NT2/D1 (cell line): ENCODE measurements at regions not wholly inside any gene's neighbourhood (a gene's known extent, or its start where the extent isn't known, plus 50 kb on each side); places are given as distances from the start of the nearest gene placed in this dataset.

Source experiments
- DNase-seq: peaks from one replicate; pipeline ENCODE4 v3.0.0-alpha.2; 2011; ENCODE audit warnings: low read depth, low spot score
- H3K27me3 ChIP-seq: 2 replicates; pipeline ENCODE4 v1.6.0; 2011; ENCODE audit warnings: mild to moderate bottlenecking; ENCODE audit not compliant: insufficient read length, insufficient read depth
- H3K36me3 ChIP-seq: 2 replicates; pipeline ENCODE4 v1.6.1; 2011; ENCODE audit warnings: mild to moderate bottlenecking, low read length, mixed read lengths; ENCODE audit not compliant: insufficient read depth, insufficient read length
- H3K4me1 ChIP-seq: 2 replicates; pipeline ENCODE4 v1.5.1; 2011; ENCODE audit not compliant: insufficient read depth, insufficient read length
- H3K4me3 ChIP-seq: 2 replicates; pipeline ENCODE4 v1.5.1; 2011; ENCODE audit warnings: low read depth; ENCODE audit not compliant: insufficient read length
- H3K9ac ChIP-seq: 2 replicates; pipeline ENCODE4 v1.6.0; 2011; ENCODE audit warnings: low read depth; ENCODE audit not compliant: insufficient read length
- H3K9me3 ChIP-seq: 2 replicates; pipeline ENCODE4 v1.5.1; 2011; ENCODE audit warnings: mild to moderate bottlenecking, low read length; ENCODE audit not compliant: insufficient read depth
- SUZ12 ChIP-seq: IDR thresholded peaks from 2 replicates; pipeline ENCODE4 v1.6.1; 2011; ENCODE audit not compliant: insufficient read length, insufficient read depth; ENCODE audit errors: extremely low read depth
- YY1 ChIP-seq: IDR thresholded peaks from 2 replicates; pipeline ENCODE4 v1.6.1; 2011; ENCODE audit not compliant: insufficient read length, insufficient read depth
- ZNF274 ChIP-seq: IDR thresholded peaks from 2 replicates; pipeline ENCODE4 v1.6.1; 2011; ENCODE audit warnings: mild to moderate bottlenecking, low read depth, low read length

- no peak overlapping the region for H3K9ac ChIP-seq
These were observed 59.8 kb upstream of the IRS2 start for GRCh38 chr13:109846185-109846584.

GRCh38 chr13:109844396-109844795 lies 58.0 kb upstream of the IRS2 start:
- no peaks in the 10 kb centered on the region for H3K36me3 ChIP-seq
- no peak for TF ChIP-seq SUZ12
- TF ChIP-seq YY1 = no peak
- no peak for TF ChIP-seq ZNF274
- no peak for DNase-seq
- H3K27me3 ChIP-seq = no peaks in the 10 kb centered on the region
- H3K9me3 ChIP-seq = no peaks in the 10 kb centered on the region
- H3K4me3 ChIP-seq = no peak overlapping the region
- no peaks in the 10 kb centered on the region for H3K4me1 ChIP-seq
- no peak overlapping the region for H3K9ac ChIP-seq

More at GRCh38 chr13:109846185-109846584, 59.8 kb upstream of the IRS2 start:
- no peaks in the 10 kb centered on the region for H3K4me1 ChIP-seq
- no peak for DNase-seq
- H3K27me3 ChIP-seq = no peaks in the 10 kb centered on the region
- no peak for TF ChIP-seq ZNF274
- TF ChIP-seq SUZ12 = no peak
- no peak for TF ChIP-seq YY1
- H3K36me3 ChIP-seq = no peaks in the 10 kb centered on the region
- H3K4me3 ChIP-seq = no peak overlapping the region
- H3K9me3 ChIP-seq = no peaks in the 10 kb centered on the region

- no peaks in the 10 kb centered on the region for H3K4me1 ChIP-seq
- H3K9ac ChIP-seq = no peak overlapping the region
- no peaks in the 10 kb centered on the region for H3K27me3 ChIP-seq
- no peaks in the 10 kb centered on the region for H3K36me3 ChIP-seq
- no peak for DNase-seq
- no peaks in the 10 kb centered on the region for H3K9me3 ChIP-seq
- no peak for TF ChIP-seq ZNF274
- no peak overlapping the region for H3K4me3 ChIP-seq
These were observed 57.3 kb upstream of the IRS2 start for GRCh38 chr13:109843695-109844094.

- DNase-seq = no peak
- Histone ChIP-seq H3K9me3 (no peaks in the 10 kb centered on the region), H3K9ac (no peak overlapping the region), H3K4me3 (no peak overlapping the region), H3K27me3 (no peaks in the 10 kb centered on the region), H3K4me1 (no peaks in the 10 kb centered on the region), H3K36me3 (no peaks in the 10 kb centered on the region)
- TF ChIP-seq ZNF274 (no peak), SUZ12 (no peak), YY1 (no peak)
These were observed 56.0 kb upstream of the IRS2 start for GRCh38 chr13:109842212-109842920.

- Histone ChIP-seq H3K27me3 (no peaks in the 10 kb centered on the region), H3K4me1 (no peaks in the 10 kb centered on the region), H3K4me3 (no peak overlapping the region), H3K9me3 (no peaks in the 10 kb centered on the region), H3K9ac (no peak overlapping the region), H3K36me3 (no peaks in the 10 kb centered on the region)
- no peak for DNase-seq
- TF ChIP-seq YY1 (no peak), SUZ12 (no peak), ZNF274 (no peak)
These were observed 54.5 kb upstream of the IRS2 start for GRCh38 chr13:109840893-109841287.

- no peaks in the 10 kb centered on the region for H3K27me3 ChIP-seq
- DNase-seq = no peak
These were observed 54.0 kb upstream of the IRS2 start for GRCh38 chr13:109840201-109840892.

GRCh38 chr13:109836629-109837607 lies 50.5 kb upstream of the IRS2 start:
- H3K4me1 ChIP-seq = no peaks in the 10 kb centered on the region
- no peak for TF ChIP-seq SUZ12
- no peak for TF ChIP-seq ZNF274
- no peak for TF ChIP-seq YY1
- no peaks in the 10 kb centered on the region for H3K36me3 ChIP-seq
- H3K9ac ChIP-seq = no peak overlapping the region
- DNase-seq = no peak
- H3K9me3 ChIP-seq = no peaks in the 10 kb centered on the region
- H3K27me3 ChIP-seq = no peaks in the 10 kb centered on the region
- H3K4me3 ChIP-seq = no peak overlapping the region

More at GRCh38 chr13:109840201-109840892, 54.0 kb upstream of the IRS2 start:
- H3K4me1 ChIP-seq = no peaks in the 10 kb centered on the region
- TF ChIP-seq ZNF274 (no peak), YY1 (no peak)
- H3K9me3 ChIP-seq = no peaks in the 10 kb centered on the region
- no peak overlapping the region for H3K9ac ChIP-seq
- no peaks in the 10 kb centered on the region for H3K36me3 ChIP-seq
- no peak overlapping the region for H3K4me3 ChIP-seq
